Activated naive CD4-positive, alpha-beta T cell treated with anti-CD3 and anti-CD28 coated beads, Interleukin-2, amount 50 U/mL, for 72 hours (primary cell): ENCODE measurements at regions not wholly inside any gene's neighbourhood (a gene's known extent, or its start where the extent isn't known, plus 50 kb on each side); places are given as distances from the start of the nearest gene placed in this dataset.
"Not testable (repeated sequence)": the region's sequence is repeated elsewhere in the genome, so short reads cannot be mapped to it uniquely, and the experiment has no call there.

ENCODE experiments used
- ATAC-seq, 2 donors: fragments of 150-1000 bp; cut with Tn5 transposase; 2 replicates each; pipeline ENCODE4 v1.10.0; 2021; ENCODE audit warnings: mild to moderate bottlenecking in 2 of 2, moderate library complexity in 2 of 2
- DNase-seq, 2 donors: peaks; one replicate each; pipeline ENCODE4 v3.0.0; 2021 to 2022; ENCODE audit warnings: low spot score in 2 of 2
- H3K27ac Mint-ChIP-seq, 2 donors: one replicate each; pipeline ENCODE4 v1.8.0; 2022; ENCODE audit warnings: mild to moderate bottlenecking in 2 of 2, mixed read lengths in 2 of 2
- H3K36me3 Mint-ChIP-seq, 2 donors: one replicate each; pipeline ENCODE4 v1.8.0; 2022; ENCODE audit warnings: mixed read lengths in 2 of 2
- H3K9me3 Mint-ChIP-seq, 2 donors: one replicate each; pipeline ENCODE4 v1.8.0; 2022; ENCODE audit warnings: mixed read lengths in 2 of 2

GRCh38 chr2:221911890-221912289, 339.8 kb upstream of the EPHA4 start:
- no peak overlapping the region for H3K27ac Mint-ChIP-seq
- H3K9me3 Mint-ChIP-seq: peaks cover 3 to 17% of the 10 kb centered on the region in 2 donors
- DNase-seq (no peak), ATAC-seq (no peak)
- H3K36me3 Mint-ChIP-seq: no peaks in the 10 kb centered on the region

- Mint-ChIP-seq H3K9me3 (peaks cover 3 to 17% of the 10 kb centered on the region in 2 donors), H3K27ac (no peak overlapping the region), H3K36me3 (no peaks in the 10 kb centered on the region)
- no peak for ATAC-seq
- DNase-seq: no peak
These were observed 339.2 kb upstream of the EPHA4 start for GRCh38 chr2:221911321-221911720.

- no peak for ATAC-seq
- DNase-seq: no peak
- no peaks in the 10 kb centered on the region for H3K36me3 Mint-ChIP-seq
- H3K9me3 Mint-ChIP-seq: peaks cover 0 to 16% of the 10 kb centered on the region in 2 donors
- no peak overlapping the region for H3K27ac Mint-ChIP-seq
These were observed 336.4 kb upstream of the EPHA4 start for GRCh38 chr2:221908518-221908917.

- ATAC-seq (no peak), DNase-seq (no peak)
- Mint-ChIP-seq H3K9me3 (peaks cover 0 to 11% of the 10 kb centered on the region in 2 donors), H3K27ac (no peak overlapping the region), H3K36me3 (peaks cover 0 to 6% of the 10 kb centered on the region in 2 donors)
These were observed 325.6 kb upstream of the EPHA4 start for GRCh38 chr2:221897718-221898117.

GRCh38 chr2:221896505-221897151, 324.5 kb upstream of the EPHA4 start:
- Mint-ChIP-seq H3K27ac (no peak overlapping the region), H3K9me3 (peaks cover 0 to 10% of the 10 kb centered on the region in 2 donors), H3K36me3 (peaks cover 0 to 6% of the 10 kb centered on the region in 2 donors)
- no peak for DNase-seq
- ATAC-seq: no peak

GRCh38 chr2:221895366-221896121, 323.4 kb upstream of the EPHA4 start:
- no peak for DNase-seq
- ATAC-seq: no peak
- Mint-ChIP-seq H3K9me3 (peaks cover 0 to 10% of the 10 kb centered on the region in 2 donors), H3K36me3 (peaks cover 0 to 6% of the 10 kb centered on the region in 2 donors), H3K27ac (no peak overlapping the region)

- peaks cover 0 to 7% of the 10 kb centered on the region in 2 donors for H3K9me3 Mint-ChIP-seq
- H3K36me3 Mint-ChIP-seq: peaks cover 0 to 6% of the 10 kb centered on the region in 2 donors
- DNase-seq (no peak), ATAC-seq (no peak)
- no peak overlapping the region for H3K27ac Mint-ChIP-seq
These were observed 321.4 kb upstream of the EPHA4 start for GRCh38 chr2:221893501-221893900.

GRCh38 chr2:221892006-221892405, 319.9 kb upstream of the EPHA4 start:
- ATAC-seq, H3K27ac Mint-ChIP-seq, H3K36me3 Mint-ChIP-seq, DNase-seq: not testable (repeated sequence)
- H3K9me3 Mint-ChIP-seq: peaks cover 0 to 10% of the 10 kb centered on the region in 2 donors

- no peak for DNase-seq
- Mint-ChIP-seq H3K27ac (no peak overlapping the region), H3K36me3 (no peaks in the 10 kb centered on the region), H3K9me3 (peaks cover 15 to 20% of the 10 kb centered on the region in 2 donors)
- ATAC-seq: no peak
These were observed 311.9 kb upstream of the EPHA4 start for GRCh38 chr2:221883976-221884375.

GRCh38 chr2:221876016-221876415, 303.9 kb upstream of the EPHA4 start:
- H3K36me3 Mint-ChIP-seq: no peaks in the 10 kb centered on the region
- no peak for DNase-seq
- no peak for ATAC-seq
- H3K9me3 Mint-ChIP-seq: peaks cover 4 to 15% of the 10 kb centered on the region in 2 donors
- H3K27ac Mint-ChIP-seq: no peak overlapping the region

GRCh38 chr2:221874444-221874843, 302.3 kb upstream of the EPHA4 start:
- Mint-ChIP-seq H3K27ac (no peak overlapping the region), H3K9me3 (peaks cover 12 to 17% of the 10 kb centered on the region in 2 donors), H3K36me3 (no peaks in the 10 kb centered on the region)
- DNase-seq (no peak), ATAC-seq (no peak)

- ATAC-seq (no peak), DNase-seq (no peak)
- Mint-ChIP-seq H3K36me3 (no peaks in the 10 kb centered on the region), H3K9me3 (peaks cover 9 to 17% of the 10 kb centered on the region in 2 donors), H3K27ac (no peak overlapping the region)
These were observed 285.6 kb upstream of the EPHA4 start for GRCh38 chr2:221857719-221858118.

- Mint-ChIP-seq H3K9me3 (peaks cover 9 to 10% of the 10 kb centered on the region in 2 donors), H3K27ac (no peak overlapping the region), H3K36me3 (no peaks in the 10 kb centered on the region)
- ATAC-seq (no peak), DNase-seq (no peak)
These were observed 281.2 kb upstream of the EPHA4 start for GRCh38 chr2:221853297-221853696.

- no peak for ATAC-seq
- Mint-ChIP-seq H3K36me3 (no peaks in the 10 kb centered on the region), H3K9me3 (peaks cover 9 to 10% of the 10 kb centered on the region in 2 donors), H3K27ac (no peak overlapping the region)
- DNase-seq: no peak
These were observed 279.5 kb upstream of the EPHA4 start for GRCh38 chr2:221851531-221852045.

GRCh38 chr2:221850076-221850475, 278.0 kb upstream of the EPHA4 start:
- H3K27ac Mint-ChIP-seq: no peak overlapping the region
- DNase-seq (no peak), ATAC-seq (no peak)
- H3K36me3 Mint-ChIP-seq: no peaks in the 10 kb centered on the region
- peaks cover 9 to 10% of the 10 kb centered on the region in 2 donors for H3K9me3 Mint-ChIP-seq

- ATAC-seq (no peak), DNase-seq (no peak)
- Mint-ChIP-seq H3K9me3 (no peaks in the 10 kb centered on the region), H3K27ac (no peak overlapping the region), H3K36me3 (no peaks in the 10 kb centered on the region)
These were observed 276.2 kb upstream of the EPHA4 start for GRCh38 chr2:221848286-221848685.

GRCh38 chr2:221845021-221845365, 272.9 kb upstream of the EPHA4 start:
- no peaks in the 10 kb centered on the region for H3K9me3 Mint-ChIP-seq
- no peak overlapping the region for H3K27ac Mint-ChIP-seq
- no peaks in the 10 kb centered on the region for H3K36me3 Mint-ChIP-seq
- no peak for DNase-seq
- ATAC-seq: no peak
